Lower leg skin (tissue), 4 donors: ENCODE measurements at regions not wholly inside any gene's neighbourhood (a gene's known extent, or its start where the extent isn't known, plus 50 kb on each side); places are given as distances from the start of the nearest gene placed in this dataset.

Experiments used
- DNase-seq, 2 donors: peaks; one replicate each; pipeline ENCODE4 v3.0.0-alpha.2; 2019; ENCODE audit warnings: low spot score in 2 of 2
- H3K4me3 ChIP-seq: fragments of 200-600 bp; sonication (generic); 2 replicates; pipeline ENCODE4 v1.5.1; 2017; ENCODE audit warnings: mild to moderate bottlenecking, low read depth; ENCODE audit not compliant: poor library complexity, severe bottlenecking
- CTCF ChIP-seq, 3 donors: fragments of 450-650 bp; IDR thresholded peaks; one replicate each; pipeline ENCODE4 v1.5.1; 2016; ENCODE audit warnings: antibody characterized with exemption in 3 of 3, mild to moderate bottlenecking in 3 of 3, moderate library complexity in 2 of 3
- POLR2A ChIP-seq, 2 donors: fragments of 450-650 bp; IDR thresholded peaks; one replicate each; pipeline ENCODE4 v1.6.1; 2016 to 2017; ENCODE audit warnings: antibody characterized with exemption in 2 of 2, mild to moderate bottlenecking in 1 of 2, moderate library complexity in 1 of 2
- WGBS, 2 donors: methylation state at CpG; one replicate each; pipeline ENCODE4 v1.1.5; 2018; 5-methylcytosine and 5-hydroxymethylcytosine counted together
- intact Hi-C: fragments of 100-400 bp; cut with DNase I; formaldehyde crosslinking; loops from one replicate; pipeline ENCODE4 v1.15.0; 2023; ENCODE audit warnings: low total_unique reads

GRCh38 chr10:121098751-121099150 is 247.6 kb downstream of the WDR11 start:
- no peak for DNase-seq
- intact Hi-C loops: no loop called here
- WGBS, 2 donors: 74 to 78% methylated on average over 2 of the region's 2 CpGs
- TF ChIP-seq CTCF (IDR thresholded peaks at IDR 0.05) (no peak), POLR2A (IDR thresholded peaks at IDR 0.05) (no peak)
- no peak overlapping the region for H3K4me3 ChIP-seq

DNA sequence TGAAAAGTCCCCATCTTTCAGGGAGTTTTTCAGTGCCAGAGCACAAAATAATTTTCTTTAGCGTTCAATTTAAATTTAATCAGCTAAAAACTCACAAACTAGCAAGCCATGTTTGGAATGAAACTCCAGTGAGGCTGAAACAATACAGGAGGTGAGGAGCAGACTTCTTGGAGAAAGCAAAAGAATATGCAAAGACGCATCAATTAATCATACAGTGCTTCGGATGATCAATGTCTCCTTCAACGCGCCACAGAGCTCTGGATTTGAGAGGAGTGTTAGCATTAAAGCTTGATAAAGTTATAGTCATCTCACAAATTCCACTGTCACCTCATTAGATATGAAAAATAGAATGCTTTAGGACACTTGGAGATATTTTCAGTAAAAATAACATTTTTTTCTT is 248.0 kb downstream of the WDR11 start:
- TF ChIP-seq CTCF (IDR thresholded peaks at IDR 0.05) (no peak), POLR2A (IDR thresholded peaks at IDR 0.05) (no peak)
- no peak overlapping the region for H3K4me3 ChIP-seq
- intact Hi-C loops: no loop called here
- WGBS, 2 donors: 93% methylated on average over 5 of the region's 5 CpGs
- DNase-seq: no peak

- intact Hi-C loops: no loop called here
- H3K4me3 ChIP-seq: no peak overlapping the region
- TF ChIP-seq POLR2A (IDR thresholded peaks at IDR 0.05) (no peak), CTCF (IDR thresholded peaks at IDR 0.05) (no peak)
- DNase-seq: no peak
These were observed 248.4 kb downstream of the WDR11 start for GRCh38 chr10:121099592-121099991.

DNA sequence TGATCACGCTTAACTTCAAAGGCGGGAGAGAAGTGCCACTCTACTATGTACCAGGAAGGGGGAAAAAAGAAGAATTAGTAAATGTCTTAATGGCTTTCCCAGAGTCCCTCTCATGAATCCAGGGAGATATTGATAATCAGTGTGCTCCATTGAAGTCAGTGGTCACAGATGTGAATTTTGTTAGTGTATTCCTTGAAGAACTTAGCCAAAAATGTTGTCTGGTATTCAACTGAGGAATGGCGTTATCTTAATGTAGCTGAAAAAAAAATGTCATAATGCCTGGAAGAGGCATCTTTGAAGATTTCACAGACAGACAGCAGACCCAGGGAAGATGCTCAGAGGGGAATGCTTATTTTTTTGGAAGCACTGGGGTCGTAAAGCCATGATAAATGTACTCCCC is 250.4 kb downstream of the WDR11 start:
- no peak for TF ChIP-seq POLR2A (IDR thresholded peaks at IDR 0.05)
- TF ChIP-seq CTCF (IDR thresholded peaks at IDR 0.05): no peak
- 90 to 94% methylated on average over 4 of the region's 4 CpGs for WGBS, 2 donors
- H3K4me3 ChIP-seq: no peak overlapping the region
- DNase-seq: no peak
- intact Hi-C loops: no loop called here

- intact Hi-C loops: no loop called here
- WGBS, 2 donors: 88 to 91% methylated on average over 4 of the region's 4 CpGs
- no peak for TF ChIP-seq CTCF (IDR thresholded peaks at IDR 0.05)
- TF ChIP-seq POLR2A (IDR thresholded peaks at IDR 0.05): no peak
- H3K4me3 ChIP-seq: no peak overlapping the region
- no peak for DNase-seq
These were observed 251.5 kb downstream of the WDR11 start for GRCh38 chr10:121102706-121103105.

- intact Hi-C loops: no loop called here
- 92 to 93% methylated on average over 1 of the region's 1 CpG for WGBS, 2 donors
- no peak for DNase-seq
- no peak overlapping the region for H3K4me3 ChIP-seq
- TF ChIP-seq POLR2A (IDR thresholded peaks at IDR 0.05) (no peak), CTCF (IDR thresholded peaks at IDR 0.05) (no peak)
These were observed 253.4 kb downstream of the WDR11 start for GRCh38 chr10:121104476-121105111.
